Mucosa of descending colon (tissue), 3 donors: ENCODE measurements at regions not wholly inside any gene's neighbourhood (a gene's known extent, or its start where the extent isn't known, plus 50 kb on each side); places are given as distances from the start of the nearest gene placed in this dataset.

Source experiments
- ATAC-seq: fragments of 200-7000 bp; cut with Tn5 transposase; one replicate; pipeline ENCODE4 v1.9.1; 2020; ENCODE audit warnings: mild to moderate bottlenecking, moderate library complexity
- DNase-seq, 3 donors: peaks; one replicate each; pipeline ENCODE4 v3.0.0-alpha.2; 2020
- H3K36me3 ChIP-seq: fragments of 200-600 bp; one replicate; pipeline ENCODE4 v1.8.0; 2021; ENCODE audit warnings: low read depth, mild to moderate bottlenecking
- H3K4me1 ChIP-seq: fragments of 200-600 bp; one replicate; pipeline ENCODE4 v1.8.0; 2021; ENCODE audit warnings: low read depth, mild to moderate bottlenecking
- H3K4me3 ChIP-seq: fragments of 200-600 bp; one replicate; pipeline ENCODE4 v1.8.0; 2021; ENCODE audit warnings: mild to moderate bottlenecking
- H3K9me3 ChIP-seq: fragments of 200-600 bp; one replicate; pipeline ENCODE4 v1.8.0; 2021; ENCODE audit warnings: mild to moderate bottlenecking
- CTCF ChIP-seq: fragments of 200-600 bp; IDR thresholded peaks from one replicate; pipeline ENCODE4 v1.8.0; 2022; ENCODE audit warnings: antibody characterized with exemption, mild to moderate bottlenecking
- intact Hi-C, 2 donors: fragments of 100-400 bp; cut with DNase I in 1 of 2; cut with micrococcal nuclease in 1 of 2; formaldehyde crosslinking; loops; one replicate each; pipeline versions ENCODE4 v1.11.0 to v1.11.1; 2022; cut with DNase I, micrococcal nuclease
- donor health status: DM: no; HTN: no; CAD: no; lungs with moderate emphysema.
- donor health status: DM: no; HTN: no; CAD: no.
- donor health status: DM: no; HTN: yes; CAD: no.

- Histone ChIP-seq H3K4me1 (no peaks in the 10 kb centered on the region), H3K4me3 (no peak overlapping the region), H3K36me3 (no peaks in the 10 kb centered on the region), H3K9me3 (no peaks in the 10 kb centered on the region)
- intact Hi-C loops = no loop called here
- no peak for DNase-seq
- TF ChIP-seq CTCF = no peak
- ATAC-seq = no peak
Measured at GRCh38 chr15:95843241-95843910, 487.1 kb upstream of the NR2F2 start.

GRCh38 chr15:95845862-95846515, 484.5 kb upstream of the NR2F2 start:
- no peaks in the 10 kb centered on the region for H3K4me1 ChIP-seq
- no peak for DNase-seq
- H3K4me3 ChIP-seq = no peak overlapping the region
- no peak for ATAC-seq
- TF ChIP-seq CTCF = no peak
- no peaks in the 10 kb centered on the region for H3K9me3 ChIP-seq
- intact Hi-C loops = no loop called here
- no peaks in the 10 kb centered on the region for H3K36me3 ChIP-seq

GRCh38 chr15:95848126-95848525, 482.4 kb upstream of the NR2F2 start:
- H3K9me3 ChIP-seq = no peaks in the 10 kb centered on the region
- TF ChIP-seq CTCF = no peak
- no peaks in the 10 kb centered on the region for H3K4me1 ChIP-seq
- no peak overlapping the region for H3K4me3 ChIP-seq
- no peak for DNase-seq
- intact Hi-C loops = no loop called here
- no peak for ATAC-seq
- no peaks in the 10 kb centered on the region for H3K36me3 ChIP-seq

- no peak for TF ChIP-seq CTCF
- Histone ChIP-seq H3K4me3 (no peak overlapping the region), H3K9me3 (no peaks in the 10 kb centered on the region), H3K4me1 (no peaks in the 10 kb centered on the region), H3K36me3 (no peaks in the 10 kb centered on the region)
- DNase-seq (no peak), ATAC-seq (no peak)
- intact Hi-C loops = no loop called here
Measured at GRCh38 chr15:95850837-95851236, 479.7 kb upstream of the NR2F2 start.

- intact Hi-C loops = no loop called here
- Histone ChIP-seq H3K4me3 (no peak overlapping the region), H3K9me3 (no peaks in the 10 kb centered on the region), H3K36me3 (no peaks in the 10 kb centered on the region), H3K4me1 (no peaks in the 10 kb centered on the region)
- TF ChIP-seq CTCF = no peak
- ATAC-seq = no peak
- no peak for DNase-seq
Measured at GRCh38 chr15:95853350-95853749, 477.1 kb upstream of the NR2F2 start.
